Keratinocyte (primary cell): ENCODE measurements at regions not wholly inside any gene's neighbourhood (a gene's known extent, or its start where the extent isn't known, plus 50 kb on each side); places are given as distances from the start of the nearest gene placed in this dataset.

Source experiments
- DNase-seq: peaks from one replicate; pipeline ENCODE4 v3.0.0-alpha.2; 2011; ENCODE audit warnings: low read depth, missing footprints, low spot score
- FAIRE-seq: peaks from 2 replicates; lab custom pipeline; 2011; peaks lifted over from hg19 to GRCh38; lab: Jason Lieb, UNC
- H2AFZ ChIP-seq: 2 replicates; pipeline ENCODE4 v1.6.0; 2012; ENCODE audit warnings: low read length, control low read depth, inconsistent platforms; ENCODE audit not compliant: control insufficient read depth
- H3K27ac ChIP-seq: 2 replicates; pipeline ENCODE4 v1.5.1; 2011; ENCODE audit warnings: low read length; ENCODE audit not compliant: control insufficient read depth, insufficient read depth
- H3K27me3 ChIP-seq: 3 replicates; pipeline ENCODE4 v1.6.0; 2011; ENCODE audit warnings: low read length; ENCODE audit not compliant: control insufficient read depth, insufficient read depth; ENCODE audit errors: extremely low read depth
- H3K36me3 ChIP-seq, 2 experiments: 2 replicates in 1 of 2; 3 replicates in 1 of 2; pipeline ENCODE4 v1.5.1; 2011; ENCODE audit warnings: low read length in 2 of 2, mild to moderate bottlenecking in 1 of 2; ENCODE audit not compliant: control insufficient read depth in 2 of 2, insufficient read depth in 2 of 2; ENCODE audit errors: extremely low read depth in 1 of 2
- H3K4me1 ChIP-seq: 3 replicates; pipeline ENCODE4 v1.5.1; 2011; ENCODE audit warnings: low read length; ENCODE audit not compliant: control insufficient read depth, insufficient read depth; ENCODE audit errors: extremely low read depth
- H3K4me2 ChIP-seq: 3 replicates; pipeline ENCODE4 v1.6.0; 2011; ENCODE audit warnings: low read depth, low read length; ENCODE audit not compliant: control insufficient read depth, insufficient read depth; ENCODE audit errors: extremely low read depth
- H3K4me3 ChIP-seq, 3 experiments: fragments of 200-600 bp in 1 of 3; sonication (generic) in 1 of 3; 2 replicates in 2 of 3; 3 replicates in 1 of 3; pipeline ENCODE4 v1.5.1; 2011 to 2016; ENCODE audit warnings: low read length in 3 of 3, mild to moderate bottlenecking in 3 of 3, control low read depth in 2 of 3, inconsistent platforms in 1 of 3, low read depth in 1 of 3, mixed read lengths in 1 of 3, mixed run types in 1 of 3, moderate library complexity in 1 of 3; ENCODE audit not compliant: control insufficient read depth in 2 of 3, insufficient read depth in 2 of 3; ENCODE audit errors: extremely low read depth in 1 of 3
- H3K79me2 ChIP-seq: 2 replicates; pipeline ENCODE4 v1.6.0; 2012; ENCODE audit warnings: low read length; ENCODE audit not compliant: control insufficient read depth, insufficient read depth
- H3K9ac ChIP-seq: 3 replicates; pipeline ENCODE4 v1.6.0; 2011; ENCODE audit warnings: low read length; ENCODE audit not compliant: control insufficient read depth, insufficient read depth; ENCODE audit errors: extremely low read depth
- H3K9me1 ChIP-seq: 3 replicates; pipeline ENCODE4 v1.6.0; 2011; ENCODE audit warnings: low read length; ENCODE audit not compliant: control insufficient read depth, insufficient read depth; ENCODE audit errors: extremely low read depth
- H3K9me3 ChIP-seq: 2 replicates; pipeline ENCODE4 v1.5.1; 2012; ENCODE audit warnings: low read depth, low read length; ENCODE audit not compliant: control insufficient read depth
- H4K20me1 ChIP-seq: 3 replicates; pipeline ENCODE4 v1.6.0; 2011; ENCODE audit warnings: low read length; ENCODE audit not compliant: control insufficient read depth, insufficient read depth; ENCODE audit errors: extremely low read depth
- CTCF ChIP-seq, 3 experiments: IDR thresholded peaks in 1 of 3; conservative IDR thresholded peaks in 1 of 3; optimal IDR thresholded peaks in 1 of 3; 2 replicates in 2 of 3; 3 replicates in 1 of 3; pipeline versions ENCODE3 to v1.5.1; 2011; ENCODE audit warnings: low read length in 3 of 3, mild to moderate bottlenecking in 3 of 3, moderate library complexity in 2 of 3, control low read depth in 1 of 3, inconsistent platforms in 1 of 3; ENCODE audit not compliant: insufficient read depth in 2 of 3; ENCODE audit errors: extremely low read depth in 1 of 3
- EZH2 ChIP-seq: IDR thresholded peaks from one replicate; pipeline ENCODE4 v1.6.1; 2012; ENCODE audit warnings: inconsistent platforms, mild to moderate bottlenecking, low read length, moderate library complexity
- dilution Hi-C: fragments of 300-500 bp; cut with MboI; formaldehyde crosslinking; loops from one replicate; pipeline ENCODE4 v1.7.0; 2020; ENCODE audit warnings: low sequenced_read_pairs; ENCODE audit not compliant: extremely low pct_ligation_motif_present

GRCh38 chr1:201633297-201633696 lies 94.4 kb downstream of the NAV1 start:
- no peak for DNase-seq
- Histone ChIP-seq H3K79me2 (no peaks in the 10 kb centered on the region), H3K36me3 (no peaks in the 10 kb centered on the region), H3K4me2 (no peak overlapping the region), H4K20me1 (no peaks in the 10 kb centered on the region), H3K4me3 (no peak overlapping the region), H3K27me3 (peaks cover 9% of the 10 kb centered on the region), H3K9me3 (no peaks in the 10 kb centered on the region), H2AFZ (no peak overlapping the region), H3K9me1 (no peaks in the 10 kb centered on the region), H3K4me1 (no peaks in the 10 kb centered on the region), H3K9ac (no peak overlapping the region), H3K27ac (no peak overlapping the region)
- FAIRE-seq, result no peak
- TF ChIP-seq CTCF (optimal IDR thresholded peaks at IDR 0.05 in 1 of 3, IDR thresholded peaks at IDR 0.05 in 1 of 3, conservative IDR thresholded peaks at IDR 0.05 in 1 of 3; ENCODE audit: extremely low read depth in 1 of 3, insufficient read depth in 2 of 3, low read length in 3 of 3) (no peak), EZH2 (no peak)
- dilution Hi-C loops, result no loop called here

GRCh38 chr1:201633811-201634210 lies 94.9 kb downstream of the NAV1 start:
- H3K79me2 ChIP-seq, result no peaks in the 10 kb centered on the region
- H3K9ac ChIP-seq, result no peak overlapping the region
- no peak overlapping the region for H3K4me2 ChIP-seq
- DNase-seq (no peak), FAIRE-seq (no peak)
- dilution Hi-C loops, result no loop called here
- no peaks in the 10 kb centered on the region for H3K4me1 ChIP-seq
- TF ChIP-seq EZH2 (no peak), CTCF (optimal IDR thresholded peaks at IDR 0.05 in 1 of 3, IDR thresholded peaks at IDR 0.05 in 1 of 3, conservative IDR thresholded peaks at IDR 0.05 in 1 of 3; ENCODE audit: extremely low read depth in 1 of 3, insufficient read depth in 2 of 3, low read length in 3 of 3) (no peak)
- H2AFZ ChIP-seq, result no peak overlapping the region
- no peaks in the 10 kb centered on the region for H3K9me3 ChIP-seq
- H4K20me1 ChIP-seq, result no peaks in the 10 kb centered on the region
- H3K27me3 ChIP-seq, result peaks cover 9% of the 10 kb centered on the region
- no peak overlapping the region for H3K4me3 ChIP-seq
- no peak overlapping the region for H3K27ac ChIP-seq
- H3K36me3 ChIP-seq, result no peaks in the 10 kb centered on the region
- no peaks in the 10 kb centered on the region for H3K9me1 ChIP-seq
